Liver (tissue), 8 donors: ENCODE measurements at regions not wholly inside any gene's neighbourhood (a gene's known extent, or its start where the extent isn't known, plus 50 kb on each side); places are given as distances from the start of the nearest gene placed in this dataset.

Source experiments
- DNase-seq: peaks from one replicate; pipeline ENCODE4 v3.0.0-alpha.2; 2017; ENCODE audit warnings: low spot score
- H3K27ac ChIP-seq, 2 donors: one replicate each; pipeline ENCODE4 v1.7.0; 2013; ENCODE audit warnings: inconsistent platforms in 2 of 2, low read length in 2 of 2, control low read depth in 1 of 2, low read depth in 1 of 2, mild to moderate bottlenecking in 1 of 2
- H3K27me3 ChIP-seq, 4 donors: one replicate each; pipeline versions ENCODE4 v1.6.1 to v1.7.0; 2013; ENCODE audit warnings: low read length in 3 of 4, inconsistent platforms in 1 of 4, mild to moderate bottlenecking in 1 of 4, moderate library complexity in 1 of 4; ENCODE audit not compliant: control insufficient read depth in 4 of 4, insufficient read depth in 4 of 4
- H3K36me3 ChIP-seq, 4 donors: one replicate each; pipeline versions ENCODE4 v1.6.1 to v1.7.0; 2013; ENCODE audit warnings: low read length in 3 of 4, mild to moderate bottlenecking in 3 of 4, low read depth in 1 of 4, moderate library complexity in 1 of 4; ENCODE audit not compliant: control insufficient read depth in 4 of 4, insufficient read depth in 3 of 4
- H3K4me1 ChIP-seq, 4 donors: one replicate each; pipeline versions ENCODE4 v1.6.1 to v1.7.0; 2013; ENCODE audit warnings: low read length in 3 of 4, mild to moderate bottlenecking in 3 of 4, moderate library complexity in 1 of 4; ENCODE audit not compliant: control insufficient read depth in 4 of 4, insufficient read depth in 4 of 4
- H3K4me3 ChIP-seq, 3 donors: one replicate each; pipeline versions ENCODE4 v1.6.1 to v1.7.0; 2013; ENCODE audit warnings: low read length in 3 of 3, control low read depth in 1 of 3, low read depth in 1 of 3, mild to moderate bottlenecking in 1 of 3
- H3K9ac ChIP-seq, 2 donors: one replicate each; pipeline ENCODE4 v1.7.0; 2013; ENCODE audit warnings: low read length in 2 of 2, mild to moderate bottlenecking in 2 of 2, moderate library complexity in 2 of 2, control low read depth in 1 of 2, low read depth in 1 of 2
- H3K9me3 ChIP-seq, 4 donors: one replicate each; pipeline versions ENCODE4 v1.6.1 to v1.7.0; 2013; ENCODE audit warnings: low read length in 3 of 4; ENCODE audit not compliant: control insufficient read depth in 4 of 4
- ATF3 ChIP-seq: IDR thresholded peaks from 2 replicates; pipeline ENCODE4 v1.6.1; 2016; ENCODE audit warnings: antibody characterized with exemption
- CTCF ChIP-seq: fragments of 150-350 bp; IDR thresholded peaks from 2 replicates; pipeline ENCODE4 v1.5.1; 2017; ENCODE audit warnings: improper control_type of control experiment, low read depth, low read length; ENCODE audit not compliant: missing input control
- EGR1 ChIP-seq, 2 donors: IDR thresholded peaks; 2 replicates each; pipeline ENCODE4 v1.6.1; 2016 to 2018; ENCODE audit warnings: antibody characterized with exemption in 2 of 2, low read depth in 2 of 2
- FOXA1 ChIP-seq: IDR thresholded peaks from 2 replicates; pipeline ENCODE4 v1.6.1; 2016; ENCODE audit warnings: antibody characterized with exemption
- FOXA2 ChIP-seq: IDR thresholded peaks from 2 replicates; pipeline ENCODE4 v1.6.1; 2016; ENCODE audit warnings: antibody characterized with exemption
- GABPA ChIP-seq, 2 donors: IDR thresholded peaks in 1 of 2; conservative IDR thresholded peaks in 1 of 2; 2 replicates each; pipeline ENCODE4 v1.6.1; 2016; ENCODE audit warnings: antibody characterized with exemption in 2 of 2, mild to moderate bottlenecking in 1 of 2, moderate library complexity in 1 of 2
- HNF4A ChIP-seq, 2 donors: conservative IDR thresholded peaks; 2 replicates each; pipeline ENCODE4 v1.6.1; 2016; ENCODE audit warnings: antibody characterized with exemption in 2 of 2, mild to moderate bottlenecking in 2 of 2
- HNF4G ChIP-seq: IDR thresholded peaks from 2 replicates; pipeline ENCODE4 v1.6.1; 2016; ENCODE audit warnings: antibody characterized with exemption
- JUND ChIP-seq, 2 donors: IDR thresholded peaks; 2 replicates each; pipeline ENCODE4 v1.6.1; 2016; ENCODE audit warnings: antibody characterized with exemption in 2 of 2
- NR2F2 ChIP-seq: IDR thresholded peaks from 2 replicates; pipeline ENCODE4 v1.6.1; 2016; ENCODE audit warnings: antibody characterized with exemption
- RAD21 ChIP-seq, 2 donors: IDR thresholded peaks; 2 replicates each; pipeline ENCODE4 v1.6.1; 2016; ENCODE audit warnings: antibody characterized with exemption in 2 of 2, mild to moderate bottlenecking in 2 of 2
- REST ChIP-seq: IDR thresholded peaks from 2 replicates; pipeline ENCODE4 v1.6.1; 2016; ENCODE audit warnings: antibody characterized with exemption, mild to moderate bottlenecking
- RXRA ChIP-seq, 2 donors: IDR thresholded peaks; 2 replicates each; pipeline ENCODE4 v1.6.1; 2017 to 2018; ENCODE audit warnings: antibody characterized with exemption in 2 of 2, mild to moderate bottlenecking in 1 of 2
- SP1 ChIP-seq: IDR thresholded peaks from 2 replicates; pipeline ENCODE4 v1.6.1; 2018; ENCODE audit warnings: antibody characterized with exemption, mild to moderate bottlenecking
- TAF1 ChIP-seq: conservative IDR thresholded peaks from 2 replicates; pipeline ENCODE4 v1.6.1; 2016; ENCODE audit warnings: antibody characterized with exemption, mild to moderate bottlenecking
- YY1 ChIP-seq: IDR thresholded peaks from 2 replicates; pipeline ENCODE4 v1.6.1; 2016; ENCODE audit warnings: antibody characterized with exemption, mild to moderate bottlenecking
- ZBTB33 ChIP-seq: IDR thresholded peaks from 2 replicates; pipeline ENCODE4 v1.6.1; 2016; ENCODE audit warnings: antibody characterized with exemption
- WGBS: extraction: QIAGEN DNeasy Blood & Tissue Kit; methylation state at CpG from one replicate; pipeline ENCODE4 v1.1.7; 2013; 5-methylcytosine and 5-hydroxymethylcytosine counted together
- donor health status: healthy.
- donor health status: healthy.
- donor health status: healthy.
- donor health status: healthy.
- donor health status: healthy.

GRCh38 chr13:79197933-79198332, 208.1 kb downstream of the RBM26 start:
- Histone ChIP-seq H3K9ac (no peak overlapping the region), H3K27me3 (no peaks in the 10 kb centered on the region), H3K27ac (no peak overlapping the region), H3K36me3 (no peaks in the 10 kb centered on the region), H3K9me3 (no peaks in the 10 kb centered on the region), H3K4me1 (no peaks in the 10 kb centered on the region), H3K4me3 (no peak overlapping the region)
- no peak for TF ChIP-seq RAD21 (IDR thresholded peaks at IDR 0.05)
- no peak for TF ChIP-seq SP1
- TF ChIP-seq JUND (IDR thresholded peaks at IDR 0.05): no peak
- TF ChIP-seq RXRA (IDR thresholded peaks at IDR 0.05): no peak
- TF ChIP-seq ATF3: no peak
- no peak for TF ChIP-seq TAF1
- no peak for TF ChIP-seq FOXA2
- TF ChIP-seq HNF4G: no peak
- TF ChIP-seq EGR1 (IDR thresholded peaks at IDR 0.05; ENCODE audit: low read depth in 2 of 2): no peak
- TF ChIP-seq NR2F2: no peak
- no peak for TF ChIP-seq ZBTB33
- no peak for TF ChIP-seq FOXA1
- TF ChIP-seq HNF4A (conservative IDR thresholded peaks at IDR 0.05): no peak
- 77% methylated on average over 2 of the region's 2 CpGs for WGBS
- no peak for DNase-seq

- no peak overlapping the region for H3K9ac ChIP-seq
- H3K36me3 ChIP-seq: no peaks in the 10 kb centered on the region
- DNase-seq: no peak
- H3K4me1 ChIP-seq: no peaks in the 10 kb centered on the region
- no peak overlapping the region for H3K4me3 ChIP-seq
- no peak overlapping the region for H3K27ac ChIP-seq
- no peaks in the 10 kb centered on the region for H3K27me3 ChIP-seq
- 88% methylated on average over 3 of the region's 3 CpGs for WGBS
- no peak for TF ChIP-seq NR2F2
- TF ChIP-seq RAD21 (IDR thresholded peaks at IDR 0.05): no peak
- TF ChIP-seq HNF4G: no peak
- TF ChIP-seq EGR1 (IDR thresholded peaks at IDR 0.05; ENCODE audit: low read depth in 2 of 2): no peak
- no peaks in the 10 kb centered on the region for H3K9me3 ChIP-seq
These were observed 209.2 kb downstream of the RBM26 start for GRCh38 chr13:79196843-79197242.

- Histone ChIP-seq H3K9ac (no peak overlapping the region), H3K4me1 (no peaks in the 10 kb centered on the region), H3K9me3 (no peaks in the 10 kb centered on the region), H3K4me3 (no peak overlapping the region), H3K27me3 (no peaks in the 10 kb centered on the region), H3K36me3 (no peaks in the 10 kb centered on the region), H3K27ac (no peak overlapping the region)
- whole genome bisulfite sequencing: 86% methylated on average over 3 of the region's 3 CpGs
- no peak for DNase-seq
- TF ChIP-seq EGR1 (IDR thresholded peaks at IDR 0.05; ENCODE audit: low read depth in 2 of 2) (no peak), HNF4A (conservative IDR thresholded peaks at IDR 0.05) (no peak), RAD21 (IDR thresholded peaks at IDR 0.05) (no peak), REST (no peak), NR2F2 (no peak), GABPA (IDR thresholded peaks at IDR 0.05 in 1 of 2, conservative IDR thresholded peaks at IDR 0.05 in 1 of 2) (no peak), YY1 (no peak), ZBTB33 (no peak), TAF1 (no peak), RXRA (IDR thresholded peaks at IDR 0.05) (no peak), ATF3 (no peak), SP1 (no peak), FOXA2 (no peak), HNF4G (no peak), CTCF (no peak), FOXA1 (no peak)
These were observed 209.7 kb downstream of the RBM26 start for GRCh38 chr13:79196366-79196765.
